K562 (cell line): ENCODE measurements at regions not wholly inside any gene's neighbourhood (a gene's known extent, or its start where the extent isn't known, plus 50 kb on each side); places are given as distances from the start of the nearest gene placed in this dataset.

ENCODE experiments used
- ATAC-seq: fragments of 200-7000 bp; cut with Tn5 transposase; 3 replicates; pipeline ENCODE4 v1.9.1; 2020; ENCODE audit warnings: moderate library complexity
- BruUV-seq: library from RNA; stranded (reverse); fragments of 400-500 nt; replicated peaks from 2 replicates; lab custom pipeline; 2021; lab: Mats Ljungman, UMichigan
- CTCF ChIA-PET: fragments of 300-600 bp; formaldehyde crosslinking; extraction: SDS; loops from one replicate; lab custom pipeline; 2021; ENCODE audit warnings: low intra/inter-chr PET ratio; lab: Yijun Ruan, JAX
- POLR2A ChIA-PET: fragments of 300-600, 350-650 bp; sonication (Branson Sonifier 250); formaldehyde crosslinking; extraction: SDS; loops from one replicate; lab custom pipeline; 2021; ENCODE audit warnings: antibody characterized with exemption, inconsistent platforms; lab: Yijun Ruan, JAX
- DNase-seq, 4 experiments: peaks; one replicate each; pipeline versions ENCODE4 v3.0.0 to v3.0.0-alpha.2; 2011 to 2018; ENCODE audit warnings: low spot score in 3 of 4, mixed read lengths in 3 of 4; ENCODE audit errors: extremely low read depth in 1 of 4
- FAIRE-seq: peaks from 2 replicates; lab custom pipeline; 2011; peaks lifted over from hg19 to GRCh38; lab: Jason Lieb, UNC
- H2AFZ ChIP-seq: 2 replicates; pipeline ENCODE4 v1.6.0; 2011; ENCODE audit warnings: low read depth, low read length, control low read depth, inconsistent platforms
- H3K27ac ChIP-seq: fragments of 200-600 bp; 3 replicates; pipeline ENCODE4 v1.8.0; 2011; ENCODE audit warnings: low read depth, mild to moderate bottlenecking, control low read depth, inconsistent platforms, low read length, moderate library complexity, mixed read lengths; ENCODE audit errors: extremely low read depth
- H3K27me3 ChIP-seq, 2 experiments: fragments of 300-600 bp in 1 of 2; 2 replicates in 1 of 2; 3 replicates in 1 of 2; pipeline versions ENCODE4 v1.6.0 to v1.8.0; 2011; ENCODE audit warnings: inconsistent platforms in 2 of 2, low read length in 2 of 2, mild to moderate bottlenecking in 1 of 2, mixed read lengths in 1 of 2, moderate library complexity in 1 of 2; ENCODE audit not compliant: control insufficient read depth in 2 of 2, insufficient read depth in 2 of 2
- H3K36me3 ChIP-seq: fragments of 300-600 bp; 3 replicates; pipeline ENCODE4 v1.8.0; 2011; ENCODE audit warnings: mild to moderate bottlenecking, low read length, inconsistent platforms; ENCODE audit not compliant: control insufficient read depth, insufficient read depth
- H3K4me1 ChIP-seq, 2 experiments: fragments of 200-600 bp in 1 of 2; replicated peaks in 1 of 2; 2 replicates in 1 of 2; 3 replicates in 1 of 2; pipeline versions ENCODE4 v1.5.1 to v1.8.0; 2011; ENCODE audit warnings: inconsistent platforms in 2 of 2, low read length in 2 of 2, mild to moderate bottlenecking in 1 of 2, mixed read lengths in 1 of 2, moderate library complexity in 1 of 2; ENCODE audit not compliant: control insufficient read depth in 2 of 2, insufficient read depth in 2 of 2
- H3K4me2 ChIP-seq: 2 replicates; pipeline ENCODE4 v1.6.1; 2011; ENCODE audit warnings: low read length, control low read depth, inconsistent platforms, mixed read lengths; ENCODE audit not compliant: insufficient read depth
- H3K4me3 ChIP-seq: fragments of 200-600 bp; sonication (generic), shearing (Covaris generic); 2 replicates; pipeline ENCODE4 v1.5.1; 2016; ENCODE audit warnings: control low read depth, inconsistent platforms
- H3K79me2 ChIP-seq: fragments of 200-600 bp; 3 replicates; pipeline ENCODE4 v1.8.0; 2011; ENCODE audit warnings: low read length, inconsistent platforms; ENCODE audit not compliant: control insufficient read depth, insufficient read depth
- H3K9ac ChIP-seq, 2 experiments: 2 replicates each; pipeline versions ENCODE4 v1.6.0 to v1.6.1; 2011; ENCODE audit warnings: low read depth in 2 of 2, low read length in 2 of 2, control low read depth in 1 of 2, inconsistent platforms in 1 of 2, mild to moderate bottlenecking in 1 of 2, mixed read lengths in 1 of 2; ENCODE audit not compliant: insufficient read depth in 1 of 2
- H3K9me1 ChIP-seq: one replicate; pipeline ENCODE4 v1.6.0; 2011; ENCODE audit warnings: inconsistent platforms, mild to moderate bottlenecking, low read length, moderate library complexity; ENCODE audit not compliant: control insufficient read depth, insufficient read depth
- H3K9me3 ChIP-seq: replicated peaks from 2 replicates; pipeline ENCODE4 v1.5.1; 2011; ENCODE audit warnings: low read depth, low read length, inconsistent platforms; ENCODE audit not compliant: control insufficient read depth, insufficient read depth
- H4K20me1 ChIP-seq: replicated peaks from 2 replicates; pipeline ENCODE4 v1.6.1; 2011; ENCODE audit warnings: low read length, inconsistent platforms, mixed read lengths; ENCODE audit not compliant: control insufficient read depth, insufficient read depth
- CREBBP ChIP-seq: IDR thresholded peaks from one replicate; pipeline ENCODE4 v1.6.1; 2012; ENCODE audit warnings: low read depth, mild to moderate bottlenecking, control low read depth, inconsistent platforms, low read length
- FOXK2 ChIP-seq, 2 experiments: fragments of 450-650 bp; IDR thresholded peaks in 1 of 2; conservative IDR thresholded peaks in 1 of 2; 2 replicates each; pipeline ENCODE4 v1.6.1; 2016; ENCODE audit warnings: low read depth in 2 of 2, mild to moderate bottlenecking in 1 of 2
- LARP7 ChIP-seq: fragments of 450-650 bp; IDR thresholded peaks from 2 replicates; pipeline ENCODE4 v1.6.1; 2016
- NFYB ChIP-seq: IDR thresholded peaks from 2 replicates; pipeline ENCODE4 v1.6.1; 2011; ENCODE audit warnings: mild to moderate bottlenecking, moderate library complexity; ENCODE audit not compliant: insufficient read length; ENCODE audit errors: extremely low read depth
- PHB2 ChIP-seq: fragments of 450-650 bp; IDR thresholded peaks from 2 replicates; pipeline ENCODE4 v1.6.1; 2017; ENCODE audit warnings: low read depth
- PHF8 ChIP-seq: fragments of 200-600 bp; sonication (generic); IDR thresholded peaks from 2 replicates; pipeline ENCODE4 v1.6.1; 2012; ENCODE audit warnings: mixed run types, mild to moderate bottlenecking, inconsistent platforms, low read length, moderate library complexity, borderline replicate concordance
- RAD51 ChIP-seq: fragments of 450-650 bp; IDR thresholded peaks from 2 replicates; pipeline ENCODE4 v1.7.1; 2016; ENCODE audit warnings: low read depth, mild to moderate bottlenecking, borderline replicate concordance
- RBM34 ChIP-seq: fragments of 200-400 bp; formaldehyde crosslinking; IDR thresholded peaks from 2 replicates; pipeline ENCODE4 v1.6.1; 2018; ENCODE audit warnings: low read length, borderline replicate concordance; ENCODE audit not compliant: insufficient read depth
- TCF7L2 ChIP-seq: fragments of 150-350 bp; IDR thresholded peaks from 2 replicates; pipeline ENCODE4 v1.6.1; 2016; ENCODE audit warnings: low read depth, mild to moderate bottlenecking, low read length, moderate library complexity
- TEAD4 ChIP-seq, 2 experiments: sonication (generic) in 1 of 2; formaldehyde crosslinking in 1 of 2; IDR thresholded peaks; 2 replicates each; pipeline versions ENCODE4 v1.6.1 to v1.8.0; 2012 to 2022; ENCODE audit warnings: borderline replicate concordance in 1 of 2, inconsistent platforms in 1 of 2, low read length in 1 of 2, mild to moderate bottlenecking in 1 of 2, missing genetic modification reagents in 1 of 2
- ZNF121 ChIP-seq: sonication (generic); formaldehyde crosslinking; conservative IDR thresholded peaks from 2 replicates; pipeline ENCODE4 v1.8.0; 2022; ENCODE audit warnings: missing genetic modification reagents
- ZNF143 ChIP-seq: sonication (generic); formaldehyde crosslinking; IDR thresholded peaks from 2 replicates; pipeline ENCODE4 v1.9.0; 2022; ENCODE audit warnings: mild to moderate bottlenecking, missing genetic modification reagents
- ZNF197 ChIP-seq: fragments of 200-800 bp; sonication (Bioruptor generic); IDR thresholded peaks from 2 replicates; pipeline ENCODE4 v1.6.1; 2016; ENCODE audit warnings: low read depth, missing genetic modification characterization, missing compliant biosample characterization
- ZNF274 ChIP-seq: IDR thresholded peaks from 2 replicates; pipeline ENCODE4 v1.6.1; 2011; ENCODE audit warnings: low read depth, mild to moderate bottlenecking, low read length, moderate library complexity, borderline replicate concordance
- ZNF407 ChIP-seq: fragments of 450-650 bp; IDR thresholded peaks from 2 replicates; pipeline ENCODE4 v1.6.1; 2016; ENCODE audit warnings: low read depth
- ZNF75A ChIP-seq: fragments of 450-650 bp; formaldehyde crosslinking; IDR thresholded peaks from 2 replicates; pipeline ENCODE4 v1.4.0; 2020; ENCODE audit warnings: mild to moderate bottlenecking
- WGBS: fragments of 100-300 bp; shearing (Covaris generic); methylation state at CpG from one replicate; pipeline ENCODE4 v1.1.6; 2016; ENCODE audit warnings: low coverage, mixed read lengths; ENCODE audit not compliant: insufficient coverage; ENCODE audit errors: missing lambda C conversion rate; 5-methylcytosine and 5-hydroxymethylcytosine counted together
- in situ Hi-C: fragments of 300-500 bp; cut with MboI; formaldehyde crosslinking; loops from 4 replicates; pipeline ENCODE4 v1.15.0; 2018; ENCODE audit warnings: inconsistent platforms, mixed read lengths
- intact Hi-C: fragments of 100-400 bp; cut with micrococcal nuclease; formaldehyde crosslinking; loops from 2 replicates; pipeline ENCODE4 v1.14.2; 2022

- TF ChIP-seq ZNF407 (no peak), TCF7L2 (no peak), PHB2 (no peak)
Observed at GRCh38 chr17:70476368-70476767, 307.0 kb downstream of the KCNJ2 start (continued).

- Histone ChIP-seq H3K4me2 (no peak overlapping the region), H4K20me1 (no peaks in the 10 kb centered on the region), H3K27me3 (no peaks in the 10 kb centered on the region), H3K4me1 (no peaks in the 10 kb centered on the region), H3K4me3 (no peak overlapping the region), H3K36me3 (no peaks in the 10 kb centered on the region), H2AFZ (no peak overlapping the region), H3K79me2 (no peaks in the 10 kb centered on the region), H3K27ac (no peak overlapping the region), H3K9me3 (no peaks in the 10 kb centered on the region), H3K9ac (no peak overlapping the region), H3K9me1 (no peaks in the 10 kb centered on the region)
- WGBS = 2% methylated on average over 5 of the region's 5 CpGs
- ChIA-PET POLR2A (no interaction called here), CTCF (no interaction called here)
- ATAC-seq = no peak
- DNase-seq = no peak
- intact Hi-C loops (no loop called here), in situ Hi-C loops (no loop called here)
- no peak for FAIRE-seq
- no TSS peak for BruUV-seq
- no peak for TF ChIP-seq PHF8
- no peak for TF ChIP-seq ZNF197 (CRISPR knock-in tag)
- no peak for TF ChIP-seq ZNF143 (CRISPR knock-in tag)
- no peak for TF ChIP-seq ZNF274
- no peak for TF ChIP-seq LARP7
- no peak for TF ChIP-seq NFYB
- no peak for TF ChIP-seq ZNF121 (CRISPR knock-in tag)
- TF ChIP-seq ZNF75A (CRISPR knock-in tag) = no peak
- no peak for TF ChIP-seq RAD51
- TF ChIP-seq TEAD4 (IDR thresholded peaks at IDR 0.05; ENCODE audit: low read length) = no peak
- no peak for TF ChIP-seq TEAD4 (CRISPR knock-in tag; IDR thresholded peaks at IDR 0.05; ENCODE audit: borderline replicate concordance)
- no peak for TF ChIP-seq CREBBP
- no peak for TF ChIP-seq RBM34
- no peak for TF ChIP-seq FOXK2 (conservative IDR thresholded peaks at IDR 0.05 in 1 of 2, IDR thresholded peaks at IDR 0.05 in 1 of 2; ENCODE audit: low read depth in 2 of 2)
Observed at GRCh38 chr17:70478902-70479301, 309.6 kb downstream of the KCNJ2 start.
